PC-9 (cell line): ENCODE measurements at regions not wholly inside any gene's neighbourhood (a gene's known extent, or its start where the extent isn't known, plus 50 kb on each side); places are given as distances from the start of the nearest gene placed in this dataset.

Source experiments
- BruUV-seq: library from RNA; stranded (reverse); fragments of 400-500 nt; replicated peaks from 2 replicates; lab custom pipeline; 2021; lab: Mats Ljungman, UMichigan
- CTCF ChIA-PET: fragments of 300-600 bp; sonication (Branson Sonifier 250); formaldehyde crosslinking; loops from one replicate; lab custom pipeline; 2022; ENCODE audit warnings: antibody characterized with exemption; lab: Charles Lee
- POLR2A ChIA-PET: fragments of 300-600 bp; sonication (Branson Sonifier 250); formaldehyde crosslinking; loops from one replicate; lab custom pipeline; 2022; ENCODE audit warnings: antibody characterized with exemption; ENCODE audit not compliant: unreplicated experiment; lab: Charles Lee
- DNase-seq, 2 experiments: peaks; one replicate each; pipeline versions ENCODE4 v3.0.0 to v3.0.0-alpha.2; 2015 to 2022; ENCODE audit warnings: mixed read lengths in 1 of 2
- H2AFZ ChIP-seq: fragments of 200-600 bp; sonication (generic); 2 replicates; pipeline ENCODE4 v1.8.1; 2017; ENCODE audit warnings: antibody characterized with exemption
- H3F3A ChIP-seq: fragments of 200-600 bp; sonication (generic); 2 replicates; pipeline ENCODE4 v1.8.1; 2017; ENCODE audit warnings: antibody characterized with exemption, mild to moderate bottlenecking, low read depth; ENCODE audit not compliant: insufficient read depth
- H3K27ac ChIP-seq: fragments of 200-600 bp; sonication (generic); 2 replicates; pipeline ENCODE4 v1.6.1; 2016; ENCODE audit warnings: mixed run types
- H3K27me3 ChIP-seq: fragments of 200-600 bp; sonication (generic); 2 replicates; pipeline ENCODE4 v1.6.1; 2016; ENCODE audit warnings: low read depth, mixed run types; ENCODE audit not compliant: insufficient read depth
- H3K36me3 ChIP-seq: fragments of 200-600 bp; sonication (generic); 2 replicates; pipeline ENCODE4 v1.6.1; 2016; ENCODE audit warnings: low read depth, mixed run types
- H3K4me1 ChIP-seq: fragments of 200-600 bp; sonication (generic); replicated peaks from 2 replicates; pipeline ENCODE4 v1.6.1; 2016; ENCODE audit warnings: mixed run types; ENCODE audit not compliant: insufficient read depth
- H3K4me2 ChIP-seq: fragments of 200-600 bp; sonication (generic); 2 replicates; pipeline ENCODE4 v1.6.1; 2017; ENCODE audit warnings: mixed run types
- H3K4me3 ChIP-seq: fragments of 200-600 bp; sonication (generic); 2 replicates; pipeline ENCODE4 v1.6.1; 2016; ENCODE audit warnings: mixed run types
- H3K79me2 ChIP-seq: fragments of 200-600 bp; sonication (generic); 2 replicates; pipeline ENCODE4 v1.6.1; 2017; ENCODE audit warnings: low read depth, mixed run types
- H3K9me2 ChIP-seq: fragments of 200-600 bp; sonication (generic); 2 replicates; pipeline ENCODE4 v1.8.1; 2017; ENCODE audit warnings: mild to moderate bottlenecking; ENCODE audit not compliant: insufficient read depth
- H3K9me3 ChIP-seq: fragments of 200-600 bp; sonication (generic); 2 replicates; pipeline ENCODE4 v1.8.1; 2016; ENCODE audit warnings: low read depth; ENCODE audit not compliant: insufficient read depth
- H4K20me1 ChIP-seq: fragments of 200-600 bp; sonication (generic); 2 replicates; pipeline ENCODE4 v1.8.1; 2017; ENCODE audit not compliant: insufficient read depth
- CTCF ChIP-seq: fragments of 200-600 bp; sonication (generic); conservative IDR thresholded peaks from 2 replicates; pipeline ENCODE4 v1.6.1; 2017; ENCODE audit warnings: mixed run types, antibody characterized with exemption, mild to moderate bottlenecking, moderate library complexity
- EZH2 ChIP-seq: fragments of 200-600 bp; sonication (generic); IDR thresholded peaks from 2 replicates; pipeline ENCODE4 v1.8.0; 2017; ENCODE audit warnings: antibody characterized with exemption, low read depth
- intact Hi-C: fragments of 100-400 bp; cut with micrococcal nuclease; formaldehyde crosslinking; loops from one replicate; pipeline ENCODE4 v1.10.0; 2022; ENCODE audit not compliant: unreplicated experiment

- POLR2A ChIA-PET: no interaction called here
- Histone ChIP-seq H3F3A (no peaks in the 10 kb centered on the region), H3K79me2 (no peaks in the 10 kb centered on the region), H3K9me2 (no peaks in the 10 kb centered on the region), H3K27ac (no peak overlapping the region), H3K36me3 (no peaks in the 10 kb centered on the region), H3K4me1 (no peaks in the 10 kb centered on the region), H3K9me3 (no peaks in the 10 kb centered on the region), H4K20me1 (no peaks in the 10 kb centered on the region), H3K4me2 (no peak overlapping the region), H3K4me3 (no peak overlapping the region), H3K27me3 (no peaks in the 10 kb centered on the region), H2AFZ (no peak overlapping the region)
- BruUV-seq: no TSS peak
- TF ChIP-seq CTCF (no peak), EZH2 (no peak)
- no peak for DNase-seq
- CTCF ChIA-PET: no interaction called here
- intact Hi-C loops: no loop called here
Measured at GRCh38 chr14:97156705-97157104, 359.5 kb downstream of the VRK1 start.

- H3K79me2 ChIP-seq: no peaks in the 10 kb centered on the region
- no peak for TF ChIP-seq EZH2
- no peak for TF ChIP-seq CTCF
- no peak for DNase-seq
- H3K9me2 ChIP-seq: no peaks in the 10 kb centered on the region
- H3K4me1 ChIP-seq: no peaks in the 10 kb centered on the region
- POLR2A ChIA-PET: no interaction called here
- H3K27me3 ChIP-seq: no peaks in the 10 kb centered on the region
- H3K4me3 ChIP-seq: no peak overlapping the region
- no peak overlapping the region for H3K4me2 ChIP-seq
- H3K36me3 ChIP-seq: no peaks in the 10 kb centered on the region
- CTCF ChIA-PET: no interaction called here
- H3F3A ChIP-seq: no peaks in the 10 kb centered on the region
- BruUV-seq: no TSS peak
- no peak overlapping the region for H3K27ac ChIP-seq
- H2AFZ ChIP-seq: no peak overlapping the region
- no peaks in the 10 kb centered on the region for H4K20me1 ChIP-seq
- intact Hi-C loops: no loop called here
- H3K9me3 ChIP-seq: no peaks in the 10 kb centered on the region
Measured at GRCh38 chr14:97158102-97158501, 360.9 kb downstream of the VRK1 start.

- no peak for DNase-seq
- no peak overlapping the region for H3K27ac ChIP-seq
- H3K4me2 ChIP-seq: no peak overlapping the region
- H3K4me1 ChIP-seq: no peaks in the 10 kb centered on the region
- no peaks in the 10 kb centered on the region for H3K27me3 ChIP-seq
- CTCF ChIA-PET: no interaction called here
- no peaks in the 10 kb centered on the region for H3K79me2 ChIP-seq
- no TSS peak for BruUV-seq
- TF ChIP-seq EZH2 (no peak), CTCF (no peak)
- H3K4me3 ChIP-seq: no peak overlapping the region
- H3F3A ChIP-seq: no peaks in the 10 kb centered on the region
- H3K36me3 ChIP-seq: no peaks in the 10 kb centered on the region
- no peaks in the 10 kb centered on the region for H3K9me3 ChIP-seq
- no peak overlapping the region for H2AFZ ChIP-seq
- H3K9me2 ChIP-seq: no peaks in the 10 kb centered on the region
- POLR2A ChIA-PET: no interaction called here
- H4K20me1 ChIP-seq: no peaks in the 10 kb centered on the region
- intact Hi-C loops: no loop called here
Measured at GRCh38 chr14:97159124-97159523, 361.9 kb downstream of the VRK1 start.
